Omental fat pad (tissue), 3 donors: ENCODE measurements at regions not wholly inside any gene's neighbourhood (a gene's known extent, or its start where the extent isn't known, plus 50 kb on each side); places are given as distances from the start of the nearest gene placed in this dataset.

Source experiments
- ATAC-seq: fragments of 150-250 bp; one replicate; pipeline ENCODE4 v1.9.1; 2016; ENCODE audit warnings: mild to moderate bottlenecking, moderate library complexity; ENCODE audit not compliant: low FRiP score
- DNase-seq: peaks from one replicate; pipeline ENCODE4 v3.0.0-alpha.2; 2019; ENCODE audit warnings: low spot score
- CTCF ChIP-seq, 3 donors: fragments of 450-650 bp; IDR thresholded peaks; one replicate each; pipeline ENCODE4 v1.5.1; 2016 to 2017; ENCODE audit warnings: antibody characterized with exemption in 3 of 3, mild to moderate bottlenecking in 3 of 3, moderate library complexity in 2 of 3

- DNase-seq: no peak
- ATAC-seq: no peak
- TF ChIP-seq CTCF (IDR thresholded peaks at IDR 0.05): no peak
These were observed 555.3 kb downstream of the TRAM1L1 start for GRCh38 chr4:116530048-116530447.

GRCh38 chr4:116529129-116529528, 556.2 kb downstream of the TRAM1L1 start:
- DNase-seq (no peak), ATAC-seq (no peak)

GRCh38 chr4:116522922-116523321, 562.5 kb downstream of the TRAM1L1 start:
- TF ChIP-seq CTCF (IDR thresholded peaks at IDR 0.05): no peak
- no peak for ATAC-seq
- DNase-seq: no peak

More at GRCh38 chr4:116529129-116529528, 556.2 kb downstream of the TRAM1L1 start:
- TF ChIP-seq CTCF (IDR thresholded peaks at IDR 0.05): no peak

GRCh38 chr4:116520886-116521285, 564.5 kb downstream of the TRAM1L1 start:
- no peak for ATAC-seq
- TF ChIP-seq CTCF (IDR thresholded peaks at IDR 0.05): no peak
- DNase-seq: no peak

GRCh38 chr4:116516711-116517110, 568.7 kb downstream of the TRAM1L1 start:
- DNase-seq (no peak), ATAC-seq (no peak)
- no peak for TF ChIP-seq CTCF (IDR thresholded peaks at IDR 0.05)

GRCh38 chr4:116515959-116516358, 569.4 kb downstream of the TRAM1L1 start:
- ATAC-seq: no peak
- no peak for DNase-seq
- TF ChIP-seq CTCF (IDR thresholded peaks at IDR 0.05): no peak

GRCh38 chr4:116512552-116512951, 572.8 kb downstream of the TRAM1L1 start:
- TF ChIP-seq CTCF (IDR thresholded peaks at IDR 0.05): no peak
- no peak for DNase-seq
- no peak for ATAC-seq
